K562 (cell line): ENCODE measurements at regions not wholly inside any gene's neighbourhood (a gene's known extent, or its start where the extent isn't known, plus 50 kb on each side); places are given as distances from the start of the nearest gene placed in this dataset.

Experiments used
- CREB1 ChIP-seq, 2 experiments: sonication (generic) in 1 of 2; formaldehyde crosslinking in 1 of 2; IDR thresholded peaks; 2 replicates each; pipeline versions ENCODE4 v1.6.1 to v1.8.0; 2012 to 2022; ENCODE audit warnings: inconsistent platforms in 1 of 2, mild to moderate bottlenecking in 1 of 2, missing genetic modification reagents in 1 of 2, moderate library complexity in 1 of 2
- CTCF ChIP-seq, 3 experiments: IDR thresholded peaks in 2 of 3; conservative IDR thresholded peaks in 1 of 3; 2 replicates each; pipeline ENCODE4 v1.5.1; 2011 to 2012; ENCODE audit warnings: low read length in 3 of 3, mild to moderate bottlenecking in 3 of 3, control low read depth in 2 of 3, improper control_type of control experiment in 1 of 3, inconsistent platforms in 1 of 3, low read depth in 1 of 3, mixed read lengths in 1 of 3, moderate library complexity in 1 of 3; ENCODE audit not compliant: insufficient read depth in 2 of 3
- ELK1 ChIP-seq: sonication (generic); formaldehyde crosslinking; IDR thresholded peaks from 2 replicates; pipeline ENCODE4 v1.8.1; 2022; ENCODE audit warnings: missing genetic modification reagents
- EP300 ChIP-seq: IDR thresholded peaks from 2 replicates; pipeline ENCODE4 v1.6.1; 2012; ENCODE audit warnings: low read length, improper control_type of control experiment
- FOXP1 ChIP-seq: sonication (generic); formaldehyde crosslinking; IDR thresholded peaks from 2 replicates; pipeline ENCODE4 v1.8.0; 2022; ENCODE audit warnings: mild to moderate bottlenecking, missing genetic modification reagents
- KLF1 ChIP-seq: fragments of 450-650 bp; IDR thresholded peaks from 2 replicates; pipeline ENCODE4 v1.6.1; 2016; ENCODE audit warnings: missing genetic modification characterization, missing compliant biosample characterization
- POLR2A ChIP-seq: fragments of 450-650 bp; conservative IDR thresholded peaks from 2 replicates; pipeline ENCODE4 v1.6.1; 2016
- REST ChIP-seq, 2 experiments: fragments of 450-650 bp; formaldehyde crosslinking in 1 of 2; IDR thresholded peaks; 2 replicates each; pipeline versions ENCODE4 v1.4.0 to v1.6.1; 2014 to 2020; ENCODE audit warnings: mild to moderate bottlenecking in 2 of 2, borderline replicate concordance in 1 of 2, low read depth in 1 of 2
- SMARCE1 ChIP-seq: fragments of 450-650 bp; IDR thresholded peaks from 2 replicates; pipeline ENCODE4 v1.7.1; 2016; ENCODE audit warnings: mild to moderate bottlenecking
- WHSC1 ChIP-seq: IDR thresholded peaks from one replicate; pipeline ENCODE4 v1.6.1; 2012; ENCODE audit warnings: low read length, control low read depth, inconsistent platforms
- ZBTB17 ChIP-seq: fragments of 450-650 bp; formaldehyde crosslinking; IDR thresholded peaks from 2 replicates; pipeline ENCODE4 v1.4.0; 2020; ENCODE audit warnings: mild to moderate bottlenecking
- ZFP1 ChIP-seq: fragments of 450-650 bp; formaldehyde crosslinking; IDR thresholded peaks from 2 replicates; pipeline ENCODE4 v1.4.0; 2020; ENCODE audit warnings: mild to moderate bottlenecking, mixed read lengths
- TF ChIP-seq, protein P1 (sequence below): sonication (generic); formaldehyde crosslinking; IDR thresholded peaks from 2 replicates; pipeline ENCODE4 v1.8.0; 2022; ENCODE audit warnings: missing genetic modification reagents, mild to moderate bottlenecking, borderline replicate concordance

DNA sequence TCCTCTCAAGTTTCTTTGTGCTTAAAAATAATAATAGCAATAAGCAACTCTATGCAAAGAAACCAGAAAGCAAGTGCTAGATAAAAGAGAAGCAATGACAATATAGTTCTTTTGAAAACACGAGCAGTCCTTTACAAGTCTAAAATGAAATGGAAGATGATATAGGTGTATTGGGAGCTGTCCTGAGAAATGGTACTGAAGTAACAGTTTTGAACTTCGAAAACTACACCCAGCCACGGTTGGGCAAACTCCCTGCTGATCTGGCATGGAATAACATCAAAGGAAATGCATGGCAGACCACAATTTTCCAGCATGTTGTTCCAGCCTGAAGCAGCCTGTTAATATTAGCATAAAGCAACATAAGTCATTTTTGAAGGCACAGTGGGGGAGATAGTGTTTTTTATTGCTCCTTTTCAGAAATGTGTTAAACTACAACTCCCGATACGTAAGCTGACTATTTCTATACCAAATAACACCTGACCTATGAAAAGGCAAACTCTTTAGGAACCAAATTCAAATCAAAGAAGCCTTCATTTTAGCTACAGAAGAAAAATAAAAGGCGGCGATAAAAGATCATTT lies 596.1 kb upstream of the KLHL29 start:
- TF ChIP-seq SMARCE1 (no peak), KLF1 (tag) (no peak), CREB1 (IDR thresholded peaks at IDR 0.05) (no peak), CREB1 (CRISPR knock-in tag; IDR thresholded peaks at IDR 0.05) (no peak), EP300 (no peak), CTCF (IDR thresholded peaks at IDR 0.05 in 2 of 3, conservative IDR thresholded peaks at IDR 0.05 in 1 of 3; ENCODE audit: insufficient read depth in 2 of 3, low read depth in 1 of 3, low read length in 3 of 3) (no peak), POLR2A (no peak), FOXP1 (CRISPR knock-in tag) (no peak), REST (IDR thresholded peaks at IDR 0.05; ENCODE audit: borderline replicate concordance) (no peak), REST (CRISPR knock-in tag; IDR thresholded peaks at IDR 0.05; ENCODE audit: low read depth) (no peak), ZFP1 (CRISPR knock-in tag) (no peak), WHSC1 (no peak), ZBTB17 (CRISPR knock-in tag) (no peak), ELK1 (no peak)
- TF ChIP-seq, protein P1, sequence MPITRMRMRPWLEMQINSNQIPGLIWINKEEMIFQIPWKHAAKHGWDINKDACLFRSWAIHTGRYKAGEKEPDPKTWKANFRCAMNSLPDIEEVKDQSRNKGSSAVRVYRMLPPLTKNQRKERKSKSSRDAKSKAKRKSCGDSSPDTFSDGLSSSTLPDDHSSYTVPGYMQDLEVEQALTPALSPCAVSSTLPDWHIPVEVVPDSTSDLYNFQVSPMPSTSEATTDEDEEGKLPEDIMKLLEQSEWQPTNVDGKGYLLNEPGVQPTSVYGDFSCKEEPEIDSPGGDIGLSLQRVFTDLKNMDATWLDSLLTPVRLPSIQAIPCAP (CRISPR knock-in tag): no peak
